CD14-positive monocyte (primary cell): ENCODE measurements at regions not wholly inside any gene's neighbourhood (a gene's known extent, or its start where the extent isn't known, plus 50 kb on each side); places are given as distances from the start of the nearest gene placed in this dataset.

Experiments
- DNase-seq, 3 donors: peaks; one replicate each; pipeline ENCODE4 v3.0.0-alpha.2; 2011 to 2022
- H2AFZ ChIP-seq: 2 replicates; pipeline ENCODE4 v1.6.0; 2012; ENCODE audit warnings: mild to moderate bottlenecking, low read depth, low read length, inconsistent platforms; ENCODE audit not compliant: insufficient read depth, poor library complexity, severe bottlenecking
- H3K27ac ChIP-seq, 2 donors: 1 replicate in 1 of 2; 2 replicates in 1 of 2; pipeline ENCODE4 v1.5.1; 2012 to 2013; ENCODE audit warnings: low read length in 2 of 2, control low read depth in 1 of 2, inconsistent platforms in 1 of 2, low read depth in 1 of 2, mild to moderate bottlenecking in 1 of 2
- H3K27me3 ChIP-seq, 2 donors: one replicate each; pipeline versions ENCODE4 v1.6.0 to v1.6.1; 2011 to 2013; ENCODE audit warnings: low read length in 2 of 2; ENCODE audit not compliant: control insufficient read depth in 2 of 2, insufficient read depth in 2 of 2
- H3K36me3 ChIP-seq, 2 donors: replicated peaks in 1 of 2; 1 replicate in 1 of 2; 2 replicates in 1 of 2; pipeline versions ENCODE4 v1.5.1 to v1.6.1; 2012 to 2013; ENCODE audit warnings: low read length in 2 of 2, control low read depth in 1 of 2, inconsistent platforms in 1 of 2, mild to moderate bottlenecking in 1 of 2; ENCODE audit not compliant: insufficient read depth in 2 of 2, control insufficient read depth in 1 of 2
- H3K4me1 ChIP-seq, 2 donors: 1 replicate in 1 of 2; 2 replicates in 1 of 2; pipeline versions ENCODE4 v1.5.1 to v1.6.1; 2012 to 2013; ENCODE audit warnings: low read length in 2 of 2, control low read depth in 1 of 2, inconsistent platforms in 1 of 2, mild to moderate bottlenecking in 1 of 2, moderate library complexity in 1 of 2; ENCODE audit not compliant: insufficient read depth in 2 of 2, control insufficient read depth in 1 of 2
- H3K4me2 ChIP-seq: replicated peaks from 2 replicates; pipeline ENCODE3; 2012; ENCODE audit warnings: low read length, moderate library complexity, mild to moderate bottlenecking; ENCODE audit not compliant: poor library complexity, severe bottlenecking; ENCODE audit errors: extremely low read depth
- H3K4me3 ChIP-seq, 3 experiments: fragments of 200-600 bp in 1 of 3; sonication (generic) in 1 of 3; replicated peaks in 1 of 3; 1 replicate in 2 of 3; 2 replicates in 1 of 3; pipeline ENCODE4 v1.5.1; 2011 to 2013; ENCODE audit warnings: low read length in 3 of 3, mild to moderate bottlenecking in 3 of 3, control low read depth in 2 of 3, low read depth in 2 of 3, inconsistent platforms in 1 of 3, moderate library complexity in 1 of 3
- H3K79me2 ChIP-seq: 2 replicates; pipeline ENCODE4 v1.6.0; 2012; ENCODE audit warnings: mild to moderate bottlenecking, control low read depth, inconsistent platforms, low read length, moderate library complexity; ENCODE audit not compliant: insufficient read depth
- H3K9ac ChIP-seq: 2 replicates; pipeline ENCODE4 v1.6.0; 2017; ENCODE audit warnings: low read length, mild to moderate bottlenecking; ENCODE audit not compliant: insufficient read depth, poor library complexity, severe bottlenecking
- H3K9me3 ChIP-seq, 2 donors: replicated peaks in 1 of 2; 1 replicate in 1 of 2; 2 replicates in 1 of 2; pipeline versions ENCODE4 v1.5.1 to v1.6.1; 2012 to 2013; ENCODE audit warnings: low read length in 2 of 2, control low read depth in 1 of 2; ENCODE audit not compliant: control insufficient read depth in 1 of 2, insufficient read depth in 1 of 2
- H4K20me1 ChIP-seq: 2 replicates; pipeline ENCODE4 v1.6.0; 2012; ENCODE audit warnings: mild to moderate bottlenecking, low read length, control low read depth, moderate library complexity; ENCODE audit not compliant: insufficient read depth
- H3K27ac Mint-ChIP-seq, 7 donors: one replicate each; pipeline ENCODE4 v1.8.0; 2020; ENCODE audit warnings: mild to moderate bottlenecking in 7 of 7, mixed read lengths in 7 of 7, moderate library complexity in 6 of 7, inconsistent platforms in 2 of 7
- H3K27me3 Mint-ChIP-seq, 3 donors: one replicate each; pipeline ENCODE4 v1.8.0; 2021 to 2022; ENCODE audit warnings: low read depth in 3 of 3, mild to moderate bottlenecking in 3 of 3, mixed read lengths in 3 of 3, moderate library complexity in 3 of 3, inconsistent platforms in 1 of 3
- H3K36me3 Mint-ChIP-seq, 2 donors: one replicate each; pipeline ENCODE4 v1.8.0; 2020; ENCODE audit warnings: mixed read lengths in 2 of 2, inconsistent platforms in 1 of 2, mild to moderate bottlenecking in 1 of 2
- H3K4me1 Mint-ChIP-seq: one replicate; pipeline ENCODE4 v1.8.0; 2020; ENCODE audit warnings: mild to moderate bottlenecking, mixed read lengths
- H3K4me3 Mint-ChIP-seq, 2 donors: one replicate each; pipeline ENCODE4 v1.8.0; 2020; ENCODE audit warnings: mild to moderate bottlenecking in 2 of 2, mixed read lengths in 2 of 2, moderate library complexity in 1 of 2
- H3K9me3 Mint-ChIP-seq, 7 donors: one replicate each; pipeline ENCODE4 v1.8.0; 2020 to 2022; ENCODE audit warnings: mixed read lengths in 7 of 7, mild to moderate bottlenecking in 6 of 7, moderate library complexity in 6 of 7, inconsistent platforms in 2 of 7
- WGBS: methylation state at CpG from one replicate; pipeline ENCODE4 v1.1.5; 2013; ENCODE audit warnings: missing lambda C conversion rate; ENCODE audit not compliant: insufficient coverage; 5-methylcytosine and 5-hydroxymethylcytosine counted together
- intact Hi-C, 2 donors: fragments of 100-400 bp; cut with micrococcal nuclease; formaldehyde crosslinking; loops; one replicate each; pipeline versions ENCODE4 v1.15.0 to v1.15.1; 2023
- TF ChIP-seq, protein P1 (sequence below): fragments of 200-600 bp; IDR thresholded peaks from one replicate; pipeline ENCODE4 v1.8.0; 2022; ENCODE audit warnings: antibody characterized with exemption, mild to moderate bottlenecking

DNA sequence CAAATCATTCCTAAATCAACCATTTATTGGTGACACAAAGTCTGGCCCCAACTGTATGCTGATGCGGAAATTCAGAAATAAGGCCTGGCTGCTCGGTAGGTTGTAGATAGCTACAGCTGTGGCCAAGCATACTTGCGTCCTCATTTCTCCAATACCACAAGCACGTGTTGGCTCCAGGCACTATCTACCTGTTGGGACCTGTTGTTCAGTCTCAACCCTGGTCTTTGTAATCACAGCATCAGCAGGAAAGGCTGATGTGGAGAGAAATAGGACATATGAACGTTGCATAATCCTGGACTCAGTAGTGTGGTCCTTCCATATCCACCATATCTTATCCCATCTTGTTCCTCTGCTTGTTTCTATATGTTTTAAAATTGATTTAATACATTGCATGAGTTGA is 212.6 kb downstream of the PMAIP1 start:
- no peak overlapping the region for H3K9ac ChIP-seq
- TF ChIP-seq, protein P1, sequence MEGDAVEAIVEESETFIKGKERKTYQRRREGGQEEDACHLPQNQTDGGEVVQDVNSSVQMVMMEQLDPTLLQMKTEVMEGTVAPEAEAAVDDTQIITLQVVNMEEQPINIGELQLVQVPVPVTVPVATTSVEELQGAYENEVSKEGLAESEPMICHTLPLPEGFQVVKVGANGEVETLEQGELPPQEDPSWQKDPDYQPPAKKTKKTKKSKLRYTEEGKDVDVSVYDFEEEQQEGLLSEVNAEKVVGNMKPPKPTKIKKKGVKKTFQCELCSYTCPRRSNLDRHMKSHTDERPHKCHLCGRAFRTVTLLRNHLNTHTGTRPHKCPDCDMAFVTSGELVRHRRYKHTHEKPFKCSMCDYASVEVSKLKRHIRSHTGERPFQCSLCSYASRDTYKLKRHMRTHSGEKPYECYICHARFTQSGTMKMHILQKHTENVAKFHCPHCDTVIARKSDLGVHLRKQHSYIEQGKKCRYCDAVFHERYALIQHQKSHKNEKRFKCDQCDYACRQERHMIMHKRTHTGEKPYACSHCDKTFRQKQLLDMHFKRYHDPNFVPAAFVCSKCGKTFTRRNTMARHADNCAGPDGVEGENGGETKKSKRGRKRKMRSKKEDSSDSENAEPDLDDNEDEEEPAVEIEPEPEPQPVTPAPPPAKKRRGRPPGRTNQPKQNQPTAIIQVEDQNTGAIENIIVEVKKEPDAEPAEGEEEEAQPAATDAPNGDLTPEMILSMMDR: no peak
- no peaks in the 10 kb centered on the region for H3K4me1 Mint-ChIP-seq
- H3K27me3 Mint-ChIP-seq: no peaks in the 10 kb centered on the region
- no peak overlapping the region for H3K4me2 ChIP-seq
- H2AFZ ChIP-seq: no peak overlapping the region
- no peaks in the 10 kb centered on the region for H3K36me3 Mint-ChIP-seq
- intact Hi-C loops: no loop called here
- no peak overlapping the region for H3K27ac Mint-ChIP-seq
- H3K27ac ChIP-seq: no peak overlapping the region
- H4K20me1 ChIP-seq: no peaks in the 10 kb centered on the region
- DNase-seq: no peak
- no peak overlapping the region for H3K4me3 Mint-ChIP-seq
- no peaks in the 10 kb centered on the region for H3K4me1 ChIP-seq
- no peaks in the 10 kb centered on the region for H3K36me3 ChIP-seq
- no peak overlapping the region for H3K4me3 ChIP-seq
- no peaks in the 10 kb centered on the region for H3K9me3 ChIP-seq
- peaks cover 0 to 4% (median 2%) of the 10 kb centered on the region in 7 donors for H3K9me3 Mint-ChIP-seq
- H3K79me2 ChIP-seq: no peaks in the 10 kb centered on the region
- no peaks in the 10 kb centered on the region for H3K27me3 ChIP-seq
- WGBS: 100% methylated on average over 2 of the region's 5 CpGs

DNA sequence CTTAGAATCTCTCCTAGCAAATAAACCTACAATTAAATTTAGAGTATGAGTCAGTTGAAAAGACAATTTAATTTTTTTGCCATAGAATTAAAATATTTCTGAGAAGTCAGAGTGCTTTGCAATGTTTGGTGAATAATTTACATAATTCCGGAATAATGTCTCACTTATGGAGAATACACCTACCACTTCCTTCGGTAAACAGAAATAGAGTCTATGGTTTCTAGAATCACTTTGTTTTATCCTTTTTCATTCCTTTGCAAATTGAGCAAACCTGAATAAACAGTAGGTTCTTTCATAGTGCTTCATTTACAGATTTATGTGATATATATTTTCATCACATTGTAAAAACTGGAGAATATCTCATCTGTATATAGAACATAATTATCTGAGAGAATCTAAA is 211.7 kb downstream of the PMAIP1 start:
- intact Hi-C loops: no loop called here

More for the DNA sequence above, 211.7 kb downstream of the PMAIP1 start:
- TF ChIP-seq, protein P1: no peak
- Histone ChIP-seq H2AFZ (no peak overlapping the region), H3K27me3 (no peaks in the 10 kb centered on the region), H3K4me1 (no peaks in the 10 kb centered on the region), H3K9ac (no peak overlapping the region), H4K20me1 (no peaks in the 10 kb centered on the region), H3K9me3 (no peaks in the 10 kb centered on the region), H3K4me3 (no peak overlapping the region), H3K4me2 (no peak overlapping the region), H3K79me2 (no peaks in the 10 kb centered on the region), H3K27ac (no peak overlapping the region), H3K36me3 (no peaks in the 10 kb centered on the region)
- Mint-ChIP-seq H3K27ac (no peak overlapping the region), H3K27me3 (no peaks in the 10 kb centered on the region), H3K36me3 (no peaks in the 10 kb centered on the region), H3K4me3 (no peak overlapping the region), H3K4me1 (no peaks in the 10 kb centered on the region), H3K9me3 (peaks cover 0 to 4% (median 2%) of the 10 kb centered on the region in 7 donors)
- no peak for DNase-seq
- no CpG with 5 or more reads among the region's 2 CpGs for WGBS
